IgD-negative memory B cell (primary cell): ENCODE measurements at regions not wholly inside any gene's neighbourhood (a gene's known extent, or its start where the extent isn't known, plus 50 kb on each side); places are given as distances from the start of the nearest gene placed in this dataset.
"Not testable (repeated sequence)": the region's sequence is repeated elsewhere in the genome, so short reads cannot be mapped to it uniquely, and the experiment has no call there.

Experiments used
- H3K27ac Mint-ChIP-seq, 3 donors: one replicate each; pipeline ENCODE4 v1.8.0; 2020 to 2022; ENCODE audit warnings: mild to moderate bottlenecking in 3 of 3, mixed read lengths in 3 of 3, moderate library complexity in 1 of 3
- H3K27me3 Mint-ChIP-seq: one replicate; pipeline ENCODE4 v1.8.0; 2021; ENCODE audit warnings: mixed read lengths
- H3K36me3 Mint-ChIP-seq: one replicate; pipeline ENCODE4 v1.8.0; 2020; ENCODE audit warnings: mild to moderate bottlenecking, mixed read lengths
- H3K4me1 Mint-ChIP-seq, 3 donors: one replicate each; pipeline ENCODE4 v1.8.0; 2020 to 2022; ENCODE audit warnings: mixed read lengths in 3 of 3, mild to moderate bottlenecking in 1 of 3
- H3K4me3 Mint-ChIP-seq, 4 donors: one replicate each; pipeline ENCODE4 v1.8.0; 2020 to 2022; ENCODE audit warnings: mild to moderate bottlenecking in 4 of 4, mixed read lengths in 4 of 4, moderate library complexity in 3 of 4
- H3K9me3 Mint-ChIP-seq, 3 donors: one replicate each; pipeline ENCODE4 v1.8.0; 2020 to 2021; ENCODE audit warnings: mixed read lengths in 3 of 3, mild to moderate bottlenecking in 1 of 3

- H3K4me1 Mint-ChIP-seq, H3K27me3 Mint-ChIP-seq, H3K4me3 Mint-ChIP-seq, H3K9me3 Mint-ChIP-seq, H3K27ac Mint-ChIP-seq, H3K36me3 Mint-ChIP-seq: not testable (repeated sequence)
Observed at GRCh38 chr14:101090478-101090877, 187.0 kb upstream of the RTL1 start.

- Mint-ChIP-seq H3K27ac (no peak overlapping the region), H3K4me1 (no peaks in the 10 kb centered on the region), H3K9me3 (peaks cover 0 to 1% (median under 1%) of the 10 kb centered on the region in 3 donors), H3K4me3 (no peak overlapping the region), H3K36me3 (no peaks in the 10 kb centered on the region), H3K27me3 (peaks cover 4% of the 10 kb centered on the region)
Observed at GRCh38 chr14:101090976-101091375, 187.5 kb upstream of the RTL1 start.

DNA sequence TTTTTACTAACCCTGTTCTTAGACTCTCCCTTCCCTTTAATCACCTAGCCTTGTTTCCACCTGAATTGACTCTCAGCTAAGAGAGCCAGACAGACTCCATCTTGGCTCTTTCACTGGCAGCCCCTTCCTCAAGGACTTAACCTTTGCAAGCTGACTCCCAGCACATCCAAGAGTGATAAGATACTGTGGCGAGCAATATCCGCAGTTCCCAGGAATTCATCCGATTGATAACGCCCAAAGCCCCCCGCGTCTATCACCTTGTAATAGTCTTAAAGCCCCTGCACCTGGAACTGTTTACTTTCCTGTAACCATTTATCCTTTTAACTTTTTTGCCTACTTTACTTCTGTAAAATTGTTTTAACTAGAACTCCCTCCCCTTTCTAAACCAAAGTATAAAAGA, 191.4 kb upstream of the RTL1 start:
- H3K27ac Mint-ChIP-seq, H3K36me3 Mint-ChIP-seq, H3K9me3 Mint-ChIP-seq, H3K27me3 Mint-ChIP-seq, H3K4me3 Mint-ChIP-seq, H3K4me1 Mint-ChIP-seq: not testable (repeated sequence)

DNA sequence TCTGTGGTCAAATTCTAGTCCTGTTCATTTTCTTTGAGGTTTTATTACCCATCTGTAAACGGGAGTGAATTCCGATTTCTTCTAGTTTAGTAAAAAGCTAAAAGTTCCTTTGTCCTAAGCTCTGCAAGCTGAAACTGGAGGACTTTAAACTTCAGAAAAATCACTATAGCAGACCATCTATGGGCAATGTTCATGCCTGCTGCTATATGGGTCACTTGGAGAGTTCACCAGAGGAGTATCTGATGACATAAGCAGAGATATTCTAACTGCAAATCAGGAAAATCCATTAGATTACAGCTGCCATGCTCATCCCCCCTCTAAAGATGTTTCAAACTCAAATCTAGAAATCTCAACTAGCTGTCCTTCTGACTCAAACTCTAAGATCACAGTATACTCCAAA, 193.0 kb upstream of the RTL1 start:
- Mint-ChIP-seq H3K36me3 (no peaks in the 10 kb centered on the region), H3K9me3 (peaks cover 3 to 11% (median 4%) of the 10 kb centered on the region in 3 donors), H3K27me3 (no peaks in the 10 kb centered on the region), H3K4me1 (no peaks in the 10 kb centered on the region), H3K4me3 (no peak overlapping the region), H3K27ac (no peak overlapping the region)

DNA sequence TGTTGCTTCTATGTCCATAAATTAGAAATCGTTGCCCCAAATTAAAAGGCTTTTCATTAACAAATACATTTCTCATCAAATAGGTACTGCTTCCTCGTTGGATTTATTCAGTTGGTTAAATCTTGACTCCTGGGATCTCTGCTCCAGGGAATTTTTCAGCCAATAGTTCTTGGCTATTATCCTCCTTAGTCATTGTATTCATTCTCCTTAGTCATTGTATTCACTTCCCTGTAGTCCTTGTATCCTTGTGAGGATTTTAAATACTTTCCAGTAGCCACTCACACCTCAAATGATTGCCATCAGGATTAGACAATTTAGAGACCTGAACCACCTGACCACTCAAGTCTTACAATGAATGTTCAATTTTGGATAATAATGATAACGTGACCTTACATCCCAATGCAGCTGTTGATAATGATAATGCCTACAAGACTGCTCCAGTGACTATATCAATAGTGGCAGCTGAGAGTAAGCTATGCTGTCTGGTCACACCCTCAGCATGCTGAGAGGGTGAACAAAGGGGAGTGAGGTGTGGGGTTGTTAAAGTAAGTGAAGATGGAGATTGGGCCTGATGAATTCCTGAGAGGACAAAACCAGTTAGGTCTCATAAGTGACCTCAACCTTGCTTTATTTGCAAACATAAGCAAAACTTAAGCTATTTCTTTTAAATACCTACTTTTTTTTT, 193.7 kb upstream of the RTL1 start:
- Mint-ChIP-seq H3K36me3 (no peaks in the 10 kb centered on the region), H3K4me1 (no peaks in the 10 kb centered on the region), H3K27me3 (no peaks in the 10 kb centered on the region), H3K27ac (no peak overlapping the region), H3K9me3 (peaks cover 3 to 11% (median 4%) of the 10 kb centered on the region in 3 donors), H3K4me3 (no peak overlapping the region)

DNA sequence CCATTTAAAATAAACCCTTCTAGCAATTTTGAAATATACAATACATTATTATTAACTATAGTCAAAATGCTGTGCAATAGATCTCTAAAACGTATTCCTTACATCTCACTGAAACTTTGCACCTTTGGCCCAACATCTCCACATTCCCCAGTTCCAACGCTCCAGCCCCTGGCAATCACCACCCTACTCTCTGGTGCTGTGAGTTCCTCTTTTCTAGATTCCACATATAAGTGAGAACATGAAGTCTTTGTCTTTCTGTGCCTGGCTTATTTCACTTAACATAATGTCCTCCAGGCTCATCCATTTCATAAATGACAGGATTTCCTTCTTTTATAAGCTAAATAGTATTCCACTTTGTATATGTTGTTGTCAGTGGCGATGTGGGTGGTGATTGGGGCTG, 194.7 kb upstream of the RTL1 start:
- H3K4me1 Mint-ChIP-seq = no peaks in the 10 kb centered on the region
- H3K9me3 Mint-ChIP-seq = peaks cover 3 to 11% (median 4%) of the 10 kb centered on the region in 3 donors
- H3K27ac Mint-ChIP-seq = no peak overlapping the region
- H3K36me3 Mint-ChIP-seq = no peaks in the 10 kb centered on the region
- H3K4me3 Mint-ChIP-seq = no peak overlapping the region
- no peaks in the 10 kb centered on the region for H3K27me3 Mint-ChIP-seq

DNA sequence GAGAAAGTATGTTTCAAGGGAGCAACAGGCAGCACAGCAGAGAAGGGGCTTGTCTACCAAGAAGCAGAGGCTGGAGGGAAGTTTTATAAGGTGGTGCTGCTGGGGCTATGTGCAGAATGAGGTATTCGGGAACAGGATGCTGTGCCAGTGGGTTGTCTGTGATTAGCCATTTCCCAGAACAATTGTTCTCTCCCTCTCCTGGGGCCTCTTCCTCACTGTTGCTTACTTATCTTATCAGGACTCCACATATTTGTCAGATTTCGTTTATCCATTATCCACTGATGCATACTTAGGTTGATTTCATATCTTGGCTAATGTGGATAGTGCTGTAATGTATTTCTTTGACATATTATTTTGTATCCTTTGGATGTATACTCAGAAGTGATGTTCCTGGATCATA, 195.1 kb upstream of the RTL1 start:
- Mint-ChIP-seq H3K36me3 (no peaks in the 10 kb centered on the region), H3K27ac (no peak overlapping the region), H3K9me3 (peaks cover 3 to 11% (median 4%) of the 10 kb centered on the region in 3 donors), H3K4me1 (no peaks in the 10 kb centered on the region), H3K4me3 (no peak overlapping the region), H3K27me3 (no peaks in the 10 kb centered on the region)

- no peaks in the 10 kb centered on the region for H3K36me3 Mint-ChIP-seq
- H3K4me3 Mint-ChIP-seq = no peak overlapping the region
- no peaks in the 10 kb centered on the region for H3K4me1 Mint-ChIP-seq
- H3K27ac Mint-ChIP-seq = peak overlapping the region in 1 of 3 donors; percentile 21
- H3K9me3 Mint-ChIP-seq = peaks cover 4 to 11% (median 5%) of the 10 kb centered on the region in 3 donors
- no peaks in the 10 kb centered on the region for H3K27me3 Mint-ChIP-seq
Observed at GRCh38 chr14:101101456-101102056, 198.0 kb upstream of the RTL1 start.

- no peaks in the 10 kb centered on the region for H3K36me3 Mint-ChIP-seq
- H3K4me1 Mint-ChIP-seq = no peaks in the 10 kb centered on the region
- H3K27ac Mint-ChIP-seq = no peak overlapping the region
- H3K27me3 Mint-ChIP-seq = no peaks in the 10 kb centered on the region
- peaks cover 4 to 23% (median 5%) of the 10 kb centered on the region in 3 donors for H3K9me3 Mint-ChIP-seq
- no peak overlapping the region for H3K4me3 Mint-ChIP-seq
Observed at GRCh38 chr14:101102875-101103274, 199.4 kb upstream of the RTL1 start.

DNA sequence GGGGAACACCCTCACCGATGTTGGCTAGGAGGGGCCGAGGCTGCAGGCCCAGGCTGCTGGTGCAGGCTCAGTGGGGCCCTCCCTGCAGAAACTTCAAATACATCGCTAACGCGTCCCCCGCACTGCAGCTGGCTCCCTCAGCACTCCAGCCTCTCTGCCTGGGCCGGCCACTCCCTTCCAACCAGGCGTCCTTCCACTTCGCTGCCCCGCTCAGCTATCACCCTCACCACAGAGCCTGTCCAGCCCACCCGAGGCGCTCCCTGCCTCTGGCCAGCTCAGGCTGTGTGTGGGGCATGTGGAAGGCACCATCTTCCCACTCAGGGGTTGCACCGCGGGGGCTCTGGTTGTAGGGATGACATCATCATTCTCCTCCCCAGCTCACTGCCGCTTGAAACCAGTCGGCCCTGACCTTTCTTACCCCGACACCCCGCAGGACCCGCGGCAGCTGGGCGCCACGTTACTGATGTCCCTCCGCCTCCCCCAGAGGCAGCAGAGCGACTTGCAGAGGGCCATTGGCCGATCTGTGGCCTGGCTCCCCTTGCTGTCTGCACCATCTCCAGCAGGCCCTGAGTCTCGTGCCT, 199.9 kb upstream of the RTL1 start:
- no peaks in the 10 kb centered on the region for H3K27me3 Mint-ChIP-seq
- H3K27ac Mint-ChIP-seq = no peak overlapping the region
- H3K4me3 Mint-ChIP-seq = peak overlapping the region in 1 of 4 donors; percentile 75
- no peaks in the 10 kb centered on the region for H3K4me1 Mint-ChIP-seq
- H3K36me3 Mint-ChIP-seq = no peaks in the 10 kb centered on the region
- H3K9me3 Mint-ChIP-seq = peaks cover 4 to 23% (median 5%) of the 10 kb centered on the region in 3 donors

- no peaks in the 10 kb centered on the region for H3K27me3 Mint-ChIP-seq
- H3K27ac Mint-ChIP-seq = no peak overlapping the region
- H3K4me1 Mint-ChIP-seq = no peaks in the 10 kb centered on the region
Observed at GRCh38 chr14:101104485-101104884, 201.0 kb upstream of the RTL1 start.

GRCh38 chr14:101105045-101105444, 201.5 kb upstream of the RTL1 start:
- Mint-ChIP-seq H3K36me3 (no peaks in the 10 kb centered on the region), H3K9me3 (peaks cover 0 to 15% (median 2%) of the 10 kb centered on the region in 3 donors), H3K4me3 (no peak overlapping the region), H3K27ac (no peak overlapping the region), H3K4me1 (no peaks in the 10 kb centered on the region), H3K27me3 (no peaks in the 10 kb centered on the region)

More at GRCh38 chr14:101104485-101104884, 201.0 kb upstream of the RTL1 start:
- Mint-ChIP-seq H3K9me3 (peaks cover 2 to 19% (median 2%) of the 10 kb centered on the region in 3 donors), H3K4me3 (no peak overlapping the region), H3K36me3 (no peaks in the 10 kb centered on the region)

- no peaks in the 10 kb centered on the region for H3K4me1 Mint-ChIP-seq
- no peaks in the 10 kb centered on the region for H3K36me3 Mint-ChIP-seq
- H3K27me3 Mint-ChIP-seq = no peaks in the 10 kb centered on the region
- no peak overlapping the region for H3K27ac Mint-ChIP-seq
- H3K9me3 Mint-ChIP-seq = peaks cover 0 to 13% (median 2%) of the 10 kb centered on the region in 3 donors
- no peak overlapping the region for H3K4me3 Mint-ChIP-seq
Observed at GRCh38 chr14:101108579-101109346, 205.2 kb upstream of the RTL1 start.

- H3K4me3 Mint-ChIP-seq = no peak overlapping the region
- peaks cover 0 to 13% (median 2%) of the 10 kb centered on the region in 3 donors for H3K9me3 Mint-ChIP-seq
- no peaks in the 10 kb centered on the region for H3K36me3 Mint-ChIP-seq
- no peaks in the 10 kb centered on the region for H3K27me3 Mint-ChIP-seq
- peak overlapping the region in 1 of 3 donors; percentile 67 for H3K27ac Mint-ChIP-seq
- no peaks in the 10 kb centered on the region for H3K4me1 Mint-ChIP-seq
Observed at GRCh38 chr14:101109347-101109638, 205.8 kb upstream of the RTL1 start.

GRCh38 chr14:101109981-101110728, 206.6 kb upstream of the RTL1 start:
- Mint-ChIP-seq H3K36me3 (no peaks in the 10 kb centered on the region), H3K4me3 (no peak overlapping the region), H3K9me3 (peaks cover 0 to 13% (median 2%) of the 10 kb centered on the region in 3 donors), H3K27me3 (no peaks in the 10 kb centered on the region), H3K27ac (peak overlapping the region in 1 of 3 donors; percentile 67), H3K4me1 (no peaks in the 10 kb centered on the region)
